GM23338 (cell line): ENCODE measurements at regions not wholly inside any gene's neighbourhood (a gene's known extent, or its start where the extent isn't known, plus 50 kb on each side); places are given as distances from the start of the nearest gene placed in this dataset.

Experiments
- ATAC-seq: fragments of 200-7000 bp; cut with Tn5 transposase; 3 replicates; pipeline ENCODE4 v1.9.1; 2020
- DNase-seq: peaks from one replicate; pipeline ENCODE4 v3.0.0-alpha.2; 2015; ENCODE audit warnings: low spot score
- H2AFZ ChIP-seq: fragments of 200-600 bp; sonication (generic); 2 replicates; pipeline ENCODE4 v1.8.0; 2016; ENCODE audit warnings: antibody characterized with exemption, mild to moderate bottlenecking, moderate library complexity
- H3F3A ChIP-seq: fragments of 200-600 bp; sonication (generic); replicated peaks from 2 replicates; pipeline ENCODE4 v1.8.0; 2017; ENCODE audit warnings: antibody characterized with exemption, mixed run types, low read depth
- H3K27ac ChIP-seq: fragments of 200-600 bp; sonication (generic); 2 replicates; pipeline ENCODE4 v1.6.1; 2016; ENCODE audit warnings: low read depth
- H3K27me3 ChIP-seq: fragments of 200-600 bp; sonication (generic); 2 replicates; pipeline ENCODE4 v1.8.0; 2016; ENCODE audit warnings: mild to moderate bottlenecking, mixed run types, moderate library complexity; ENCODE audit not compliant: insufficient read depth
- H3K36me3 ChIP-seq: fragments of 200-600 bp; sonication (generic); 2 replicates; pipeline ENCODE4 v1.8.0; 2016; ENCODE audit warnings: mild to moderate bottlenecking; ENCODE audit not compliant: insufficient read depth
- H3K4me1 ChIP-seq: fragments of 200-600 bp; sonication (generic); 2 replicates; pipeline ENCODE4 v1.8.0; 2016; ENCODE audit warnings: mild to moderate bottlenecking, moderate library complexity; ENCODE audit not compliant: insufficient read depth
- H3K4me2 ChIP-seq: fragments of 200-600 bp; sonication (generic); 2 replicates; pipeline ENCODE4 v1.7.1; 2017; ENCODE audit warnings: mixed run types
- H3K4me3 ChIP-seq: fragments of 200-600 bp; sonication (generic); 2 replicates; pipeline ENCODE4 v1.6.1; 2016; ENCODE audit warnings: mixed run types
- H3K79me2 ChIP-seq: fragments of 200-600 bp; sonication (generic); replicated peaks from 2 replicates; pipeline ENCODE4 v1.8.0; 2017; ENCODE audit warnings: mild to moderate bottlenecking; ENCODE audit not compliant: insufficient read depth
- H3K9me2 ChIP-seq: fragments of 200-600 bp; sonication (generic); 2 replicates; pipeline ENCODE4 v1.8.0; 2017; ENCODE audit not compliant: insufficient read depth
- H4K20me1 ChIP-seq: fragments of 200-600 bp; sonication (generic); replicated peaks from 2 replicates; pipeline ENCODE4 v1.8.0; 2017; ENCODE audit warnings: mild to moderate bottlenecking; ENCODE audit not compliant: insufficient read depth
- H3K27ac Mint-ChIP-seq: 2 replicates; pipeline ENCODE4 v1.8.0; 2020; ENCODE audit warnings: inconsistent platforms, mild to moderate bottlenecking, moderate library complexity, mixed read lengths
- H3K27me3 Mint-ChIP-seq: 3 replicates; pipeline ENCODE4 v1.8.0; 2022; ENCODE audit warnings: low read depth, mild to moderate bottlenecking, moderate library complexity, mixed read lengths, inconsistent platforms; ENCODE audit not compliant: insufficient read depth, poor library complexity
- H3K36me3 Mint-ChIP-seq: 3 replicates; pipeline ENCODE4 v1.8.0; 2021; ENCODE audit warnings: low read depth, mild to moderate bottlenecking, inconsistent platforms, moderate library complexity, mixed read lengths
- H3K4me1 Mint-ChIP-seq: 3 replicates; pipeline ENCODE4 v1.8.0; 2020; ENCODE audit warnings: mild to moderate bottlenecking, inconsistent platforms, mixed read lengths
- H3K4me3 Mint-ChIP-seq: 3 replicates; pipeline ENCODE4 v1.8.0; 2021; ENCODE audit warnings: moderate library complexity, mild to moderate bottlenecking, inconsistent platforms, mixed read lengths
- H3K9me3 Mint-ChIP-seq: 3 replicates; pipeline ENCODE4 v1.8.0; 2020; ENCODE audit warnings: moderate library complexity, mild to moderate bottlenecking, inconsistent platforms, mixed read lengths
- CREB1 ChIP-seq: fragments of 250-450 bp; sonication (Bioruptor Pico); IDR thresholded peaks from 2 replicates; pipeline ENCODE4 v1.5.0; 2020; ENCODE audit warnings: low read depth, mild to moderate bottlenecking, moderate library complexity
- EZH2 ChIP-seq: fragments of 200-600 bp; sonication (generic); IDR thresholded peaks from one replicate; pipeline ENCODE4 v1.8.0; 2017; ENCODE audit warnings: antibody characterized with exemption, mild to moderate bottlenecking, low read depth; ENCODE audit not compliant: unreplicated experiment
- EZH2phosphoT487 ChIP-seq: fragments of 200-600 bp; sonication (generic); IDR thresholded peaks from one replicate; pipeline ENCODE4 v1.8.1; 2018; ENCODE audit warnings: antibody characterized with exemption; ENCODE audit not compliant: unreplicated experiment
- NANOG ChIP-seq: IDR thresholded peaks from 2 replicates; pipeline ENCODE4 v1.6.1; 2016; ENCODE audit warnings: antibody characterized with exemption, borderline replicate concordance
- STAT1 ChIP-seq: IDR thresholded peaks from one replicate; pipeline ENCODE4 v1.6.1; 2016; ENCODE audit warnings: antibody characterized with exemption; ENCODE audit not compliant: unreplicated experiment
- ZNF331 ChIP-seq: fragments of 250-450 bp; sonication (Bioruptor Pico); IDR thresholded peaks from 2 replicates; pipeline ENCODE4 v1.5.0; 2020; ENCODE audit warnings: low read depth, mild to moderate bottlenecking, moderate library complexity
- TF ChIP-seq, protein P1 (sequence below): IDR thresholded peaks from one replicate; pipeline ENCODE4 v1.6.1; 2018; ENCODE audit warnings: antibody characterized with exemption; ENCODE audit not compliant: unreplicated experiment
- TF ChIP-seq, protein P2 (sequence below): IDR thresholded peaks from 2 replicates; pipeline ENCODE4 v1.6.1; 2016; ENCODE audit warnings: antibody characterized with exemption
- TF ChIP-seq, protein P3 (sequence below), 2 experiments: fragments of 200-600 bp in 1 of 2; sonication (generic) in 1 of 2; conservative IDR thresholded peaks; 2 replicates each; pipeline versions ENCODE4 v1.5.1 to v1.6.1; 2016 to 2017; ENCODE audit warnings: antibody characterized with exemption in 2 of 2, low read depth in 2 of 2, mild to moderate bottlenecking in 2 of 2, moderate library complexity in 1 of 2
- TF ChIP-seq, protein P4 (sequence below): fragments of 250-450 bp; sonication (Bioruptor Pico); IDR thresholded peaks from 2 replicates; pipeline ENCODE4 v1.5.0; 2020; ENCODE audit warnings: mild to moderate bottlenecking, moderate library complexity

DNA sequence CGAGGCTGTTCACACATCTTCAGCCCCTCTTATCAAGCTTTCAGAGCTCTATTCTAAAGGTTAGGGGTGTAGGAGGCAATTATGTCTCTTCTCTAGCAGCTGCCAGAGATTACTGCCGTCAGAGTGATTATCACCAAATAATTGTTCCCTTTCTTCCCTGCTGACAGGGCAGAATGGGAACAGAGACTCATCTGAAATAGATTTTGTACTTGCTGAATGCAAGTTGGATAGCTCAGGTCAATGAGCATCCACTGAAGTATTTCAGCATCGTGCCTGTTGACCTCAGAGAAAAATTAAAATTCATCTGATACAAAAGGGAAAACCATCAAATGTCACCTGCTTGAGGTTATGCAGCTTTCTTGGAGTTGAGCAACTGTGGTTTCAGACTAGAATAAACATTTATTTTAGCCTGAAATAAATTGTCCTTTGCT, 213.7 kb upstream of the MAP3K1 start:
- DNase-seq, result no peak
- TF ChIP-seq EZH2phosphoT487 (no peak), NANOG (no peak), ZNF331 (CRISPR knock-in tag) (no peak), CREB1 (CRISPR knock-in tag) (no peak), STAT1 (no peak), EZH2 (no peak)
- TF ChIP-seq, protein P1, sequence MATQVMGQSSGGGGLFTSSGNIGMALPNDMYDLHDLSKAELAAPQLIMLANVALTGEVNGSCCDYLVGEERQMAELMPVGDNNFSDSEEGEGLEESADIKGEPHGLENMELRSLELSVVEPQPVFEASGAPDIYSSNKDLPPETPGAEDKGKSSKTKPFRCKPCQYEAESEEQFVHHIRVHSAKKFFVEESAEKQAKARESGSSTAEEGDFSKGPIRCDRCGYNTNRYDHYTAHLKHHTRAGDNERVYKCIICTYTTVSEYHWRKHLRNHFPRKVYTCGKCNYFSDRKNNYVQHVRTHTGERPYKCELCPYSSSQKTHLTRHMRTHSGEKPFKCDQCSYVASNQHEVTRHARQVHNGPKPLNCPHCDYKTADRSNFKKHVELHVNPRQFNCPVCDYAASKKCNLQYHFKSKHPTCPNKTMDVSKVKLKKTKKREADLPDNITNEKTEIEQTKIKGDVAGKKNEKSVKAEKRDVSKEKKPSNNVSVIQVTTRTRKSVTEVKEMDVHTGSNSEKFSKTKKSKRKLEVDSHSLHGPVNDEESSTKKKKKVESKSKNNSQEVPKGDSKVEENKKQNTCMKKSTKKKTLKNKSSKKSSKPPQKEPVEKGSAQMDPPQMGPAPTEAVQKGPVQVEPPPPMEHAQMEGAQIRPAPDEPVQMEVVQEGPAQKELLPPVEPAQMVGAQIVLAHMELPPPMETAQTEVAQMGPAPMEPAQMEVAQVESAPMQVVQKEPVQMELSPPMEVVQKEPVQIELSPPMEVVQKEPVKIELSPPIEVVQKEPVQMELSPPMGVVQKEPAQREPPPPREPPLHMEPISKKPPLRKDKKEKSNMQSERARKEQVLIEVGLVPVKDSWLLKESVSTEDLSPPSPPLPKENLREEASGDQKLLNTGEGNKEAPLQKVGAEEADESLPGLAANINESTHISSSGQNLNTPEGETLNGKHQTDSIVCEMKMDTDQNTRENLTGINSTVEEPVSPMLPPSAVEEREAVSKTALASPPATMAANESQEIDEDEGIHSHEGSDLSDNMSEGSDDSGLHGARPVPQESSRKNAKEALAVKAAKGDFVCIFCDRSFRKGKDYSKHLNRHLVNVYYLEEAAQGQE, result no peak
- TF ChIP-seq, protein P2, sequence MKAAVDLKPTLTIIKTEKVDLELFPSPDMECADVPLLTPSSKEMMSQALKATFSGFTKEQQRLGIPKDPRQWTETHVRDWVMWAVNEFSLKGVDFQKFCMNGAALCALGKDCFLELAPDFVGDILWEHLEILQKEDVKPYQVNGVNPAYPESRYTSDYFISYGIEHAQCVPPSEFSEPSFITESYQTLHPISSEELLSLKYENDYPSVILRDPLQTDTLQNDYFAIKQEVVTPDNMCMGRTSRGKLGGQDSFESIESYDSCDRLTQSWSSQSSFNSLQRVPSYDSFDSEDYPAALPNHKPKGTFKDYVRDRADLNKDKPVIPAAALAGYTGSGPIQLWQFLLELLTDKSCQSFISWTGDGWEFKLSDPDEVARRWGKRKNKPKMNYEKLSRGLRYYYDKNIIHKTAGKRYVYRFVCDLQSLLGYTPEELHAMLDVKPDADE, result no peak
- TF ChIP-seq, protein P3, sequence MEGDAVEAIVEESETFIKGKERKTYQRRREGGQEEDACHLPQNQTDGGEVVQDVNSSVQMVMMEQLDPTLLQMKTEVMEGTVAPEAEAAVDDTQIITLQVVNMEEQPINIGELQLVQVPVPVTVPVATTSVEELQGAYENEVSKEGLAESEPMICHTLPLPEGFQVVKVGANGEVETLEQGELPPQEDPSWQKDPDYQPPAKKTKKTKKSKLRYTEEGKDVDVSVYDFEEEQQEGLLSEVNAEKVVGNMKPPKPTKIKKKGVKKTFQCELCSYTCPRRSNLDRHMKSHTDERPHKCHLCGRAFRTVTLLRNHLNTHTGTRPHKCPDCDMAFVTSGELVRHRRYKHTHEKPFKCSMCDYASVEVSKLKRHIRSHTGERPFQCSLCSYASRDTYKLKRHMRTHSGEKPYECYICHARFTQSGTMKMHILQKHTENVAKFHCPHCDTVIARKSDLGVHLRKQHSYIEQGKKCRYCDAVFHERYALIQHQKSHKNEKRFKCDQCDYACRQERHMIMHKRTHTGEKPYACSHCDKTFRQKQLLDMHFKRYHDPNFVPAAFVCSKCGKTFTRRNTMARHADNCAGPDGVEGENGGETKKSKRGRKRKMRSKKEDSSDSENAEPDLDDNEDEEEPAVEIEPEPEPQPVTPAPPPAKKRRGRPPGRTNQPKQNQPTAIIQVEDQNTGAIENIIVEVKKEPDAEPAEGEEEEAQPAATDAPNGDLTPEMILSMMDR (conservative IDR thresholded peaks at IDR 0.05; ENCODE audit: low read depth in 2 of 2), result no peak
- Histone ChIP-seq H3K4me1 (no peaks in the 10 kb centered on the region), H3K79me2 (no peaks in the 10 kb centered on the region), H3K4me2 (no peak overlapping the region), H3K36me3 (no peaks in the 10 kb centered on the region), H2AFZ (no peak overlapping the region), H3K27me3 (no peaks in the 10 kb centered on the region), H3K4me3 (no peak overlapping the region), H4K20me1 (no peaks in the 10 kb centered on the region), H3F3A (no peaks in the 10 kb centered on the region), H3K27ac (no peak overlapping the region), H3K9me2 (0 out of 2 replicates have a peak, but pooled peaks cover 10% of the 10 kb centered on the region)
- Mint-ChIP-seq H3K4me3 (no peak overlapping the region), H3K36me3 (no peaks in the 10 kb centered on the region), H3K4me1 (no peaks in the 10 kb centered on the region), H3K9me3 (no peaks in the 10 kb centered on the region), H3K27ac (no peak overlapping the region), H3K27me3 (no peaks in the 10 kb centered on the region)
- ATAC-seq, result no peak

DNA sequence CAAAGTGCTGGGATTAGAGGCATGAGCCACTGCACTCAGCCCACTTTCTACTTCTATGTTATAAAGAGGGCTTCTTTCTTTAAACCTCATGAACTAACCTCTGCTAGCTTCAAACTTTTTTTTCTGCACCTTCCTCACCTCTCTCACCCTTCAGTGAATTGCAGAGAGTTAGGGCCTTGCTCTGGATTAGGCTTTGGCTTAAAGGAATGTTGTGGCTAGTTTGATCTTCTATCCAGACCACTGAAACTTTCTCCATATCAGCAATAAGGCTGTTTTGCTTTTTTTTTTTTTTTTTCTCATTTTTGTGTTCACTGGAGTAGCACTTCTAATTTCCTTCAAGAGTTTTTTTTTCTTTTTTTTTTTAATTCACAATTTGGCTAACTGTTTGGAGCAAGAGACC, 216.4 kb upstream of the MAP3K1 start:
- H2AFZ ChIP-seq, result no peak overlapping the region
- H3K4me2 ChIP-seq, result no peak overlapping the region
- H3K4me1 Mint-ChIP-seq, result no peaks in the 10 kb centered on the region
- DNase-seq (no peak), ATAC-seq (no peak)
- peaks cover 3% of the 10 kb centered on the region for H3K27me3 Mint-ChIP-seq
- H3K27me3 ChIP-seq, result no peaks in the 10 kb centered on the region
- no peaks in the 10 kb centered on the region for H3K36me3 ChIP-seq
- no peak overlapping the region for H3K4me3 ChIP-seq
- no peaks in the 10 kb centered on the region for H3K79me2 ChIP-seq
- no peaks in the 10 kb centered on the region for H4K20me1 ChIP-seq
- H3K27ac ChIP-seq, result no peak overlapping the region
- H3K9me2 ChIP-seq, result 0 out of 2 replicates have a peak, but pooled peaks cover 6% of the 10 kb centered on the region
- H3K4me3 Mint-ChIP-seq, result no peak overlapping the region
- H3F3A ChIP-seq, result no peaks in the 10 kb centered on the region
- H3K36me3 Mint-ChIP-seq, result no peaks in the 10 kb centered on the region; the same call in 2 of the 3 replicates
- H3K9me3 Mint-ChIP-seq, result no peaks in the 10 kb centered on the region
- H3K27ac Mint-ChIP-seq, result no peak overlapping the region
- no peaks in the 10 kb centered on the region for H3K4me1 ChIP-seq
- TF ChIP-seq EZH2 (no peak), ZNF331 (CRISPR knock-in tag) (no peak)
- TF ChIP-seq, protein P4, sequence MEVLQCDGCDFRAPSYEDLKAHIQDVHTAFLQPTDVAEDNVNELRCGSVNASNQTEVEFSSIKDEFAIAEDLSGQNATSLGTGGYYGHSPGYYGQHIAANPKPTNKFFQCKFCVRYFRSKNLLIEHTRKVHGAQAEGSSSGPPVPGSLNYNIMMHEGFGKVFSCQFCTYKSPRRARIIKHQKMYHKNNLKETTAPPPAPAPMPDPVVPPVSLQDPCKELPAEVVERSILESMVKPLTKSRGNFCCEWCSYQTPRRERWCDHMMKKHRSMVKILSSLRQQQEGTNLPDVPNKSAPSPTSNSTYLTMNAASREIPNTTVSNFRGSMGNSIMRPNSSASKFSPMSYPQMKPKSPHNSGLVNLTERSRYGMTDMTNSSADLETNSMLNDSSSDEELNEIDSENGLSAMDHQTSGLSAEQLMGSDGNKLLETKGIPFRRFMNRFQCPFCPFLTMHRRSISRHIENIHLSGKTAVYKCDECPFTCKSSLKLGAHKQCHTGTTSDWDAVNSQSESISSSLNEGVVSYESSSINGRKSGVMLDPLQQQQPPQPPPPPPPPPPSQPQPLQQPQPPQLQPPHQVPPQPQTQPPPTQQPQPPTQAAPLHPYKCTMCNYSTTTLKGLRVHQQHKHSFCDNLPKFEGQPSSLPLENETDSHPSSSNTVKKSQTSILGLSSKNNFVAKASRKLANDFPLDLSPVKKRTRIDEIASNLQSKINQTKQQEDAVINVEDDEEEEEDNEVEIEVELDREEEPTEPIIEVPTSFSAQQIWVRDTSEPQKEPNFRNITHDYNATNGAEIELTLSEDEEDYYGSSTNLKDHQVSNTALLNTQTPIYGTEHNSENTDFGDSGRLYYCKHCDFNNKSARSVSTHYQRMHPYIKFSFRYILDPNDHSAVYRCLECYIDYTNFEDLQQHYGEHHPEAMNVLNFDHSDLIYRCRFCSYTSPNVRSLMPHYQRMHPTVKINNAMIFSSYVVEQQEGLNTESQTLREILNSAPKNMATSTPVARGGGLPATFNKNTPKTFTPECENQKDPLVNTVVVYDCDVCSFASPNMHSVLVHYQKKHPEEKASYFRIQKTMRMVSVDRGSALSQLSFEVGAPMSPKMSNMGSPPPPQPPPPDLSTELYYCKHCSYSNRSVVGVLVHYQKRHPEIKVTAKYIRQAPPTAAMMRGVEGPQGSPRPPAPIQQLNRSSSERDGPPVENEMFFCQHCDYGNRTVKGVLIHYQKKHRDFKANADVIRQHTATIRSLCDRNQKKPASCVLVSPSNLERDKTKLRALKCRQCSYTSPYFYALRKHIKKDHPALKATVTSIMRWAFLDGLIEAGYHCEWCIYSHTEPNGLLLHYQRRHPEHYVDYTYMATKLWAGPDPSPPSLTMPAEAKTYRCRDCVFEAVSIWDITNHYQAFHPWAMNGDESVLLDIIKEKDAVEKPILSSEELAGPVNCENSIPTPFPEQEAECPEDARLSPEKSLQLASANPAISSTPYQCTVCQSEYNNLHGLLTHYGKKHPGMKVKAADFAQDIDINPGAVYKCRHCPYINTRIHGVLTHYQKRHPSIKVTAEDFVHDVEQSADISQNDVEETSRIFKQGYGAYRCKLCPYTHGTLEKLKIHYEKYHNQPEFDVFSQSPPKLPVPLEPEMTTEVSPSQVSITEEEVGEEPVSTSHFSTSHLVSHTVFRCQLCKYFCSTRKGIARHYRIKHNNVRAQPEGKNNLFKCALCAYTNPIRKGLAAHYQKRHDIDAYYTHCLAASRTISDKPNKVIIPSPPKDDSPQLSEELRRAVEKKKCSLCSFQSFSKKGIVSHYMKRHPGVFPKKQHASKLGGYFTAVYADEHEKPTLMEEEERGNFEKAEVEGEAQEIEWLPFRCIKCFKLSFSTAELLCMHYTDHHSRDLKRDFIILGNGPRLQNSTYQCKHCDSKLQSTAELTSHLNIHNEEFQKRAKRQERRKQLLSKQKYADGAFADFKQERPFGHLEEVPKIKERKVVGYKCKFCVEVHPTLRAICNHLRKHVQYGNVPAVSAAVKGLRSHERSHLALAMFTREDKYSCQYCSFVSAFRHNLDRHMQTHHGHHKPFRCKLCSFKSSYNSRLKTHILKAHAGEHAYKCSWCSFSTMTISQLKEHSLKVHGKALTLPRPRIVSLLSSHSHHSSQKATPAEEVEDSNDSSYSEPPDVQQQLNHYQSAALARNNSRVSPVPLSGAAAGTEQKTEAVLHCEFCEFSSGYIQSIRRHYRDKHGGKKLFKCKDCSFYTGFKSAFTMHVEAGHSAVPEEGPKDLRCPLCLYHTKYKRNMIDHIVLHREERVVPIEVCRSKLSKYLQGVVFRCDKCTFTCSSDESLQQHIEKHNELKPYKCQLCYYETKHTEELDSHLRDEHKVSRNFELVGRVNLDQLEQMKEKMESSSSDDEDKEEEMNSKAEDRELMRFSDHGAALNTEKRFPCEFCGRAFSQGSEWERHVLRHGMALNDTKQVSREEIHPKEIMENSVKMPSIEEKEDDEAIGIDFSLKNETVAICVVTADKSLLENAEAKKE, result no peak
